Tongue (tissue), 1 donor: ENCODE measurements at regions not wholly inside any gene's neighbourhood (a gene's known extent, or its start where the extent isn't known, plus 50 kb on each side); places are given as distances from the start of the nearest gene placed in this dataset.
A peak's percentile ranks its signal among the peaks of the same experiment; 100 is the strongest.

Experiments
- DNase-seq: peaks from one replicate; pipeline ENCODE4 v3.0.0-alpha.2; 2015

DNA sequence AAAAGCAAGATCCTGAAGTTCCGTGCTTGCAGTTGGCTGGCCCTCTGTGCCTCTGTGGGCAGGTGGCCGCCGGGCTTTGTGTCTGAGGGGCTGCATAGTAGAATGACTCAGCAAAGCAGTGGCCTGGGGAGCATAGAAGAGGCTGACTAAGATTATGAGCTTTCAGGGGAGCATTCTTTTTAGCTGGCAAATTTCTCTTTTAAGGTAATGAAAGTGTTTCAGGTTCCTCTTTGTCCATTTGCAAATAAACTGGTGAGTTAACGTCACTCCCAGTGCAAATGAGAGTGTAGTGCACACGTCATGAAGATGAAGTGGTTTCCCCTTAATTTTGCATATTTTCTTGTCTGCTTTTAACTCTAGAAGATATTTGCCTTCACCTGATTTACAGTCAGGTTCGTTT, 98.6 kb downstream of the BCL2L11 start:
- DNase-seq = no peak

DNA sequence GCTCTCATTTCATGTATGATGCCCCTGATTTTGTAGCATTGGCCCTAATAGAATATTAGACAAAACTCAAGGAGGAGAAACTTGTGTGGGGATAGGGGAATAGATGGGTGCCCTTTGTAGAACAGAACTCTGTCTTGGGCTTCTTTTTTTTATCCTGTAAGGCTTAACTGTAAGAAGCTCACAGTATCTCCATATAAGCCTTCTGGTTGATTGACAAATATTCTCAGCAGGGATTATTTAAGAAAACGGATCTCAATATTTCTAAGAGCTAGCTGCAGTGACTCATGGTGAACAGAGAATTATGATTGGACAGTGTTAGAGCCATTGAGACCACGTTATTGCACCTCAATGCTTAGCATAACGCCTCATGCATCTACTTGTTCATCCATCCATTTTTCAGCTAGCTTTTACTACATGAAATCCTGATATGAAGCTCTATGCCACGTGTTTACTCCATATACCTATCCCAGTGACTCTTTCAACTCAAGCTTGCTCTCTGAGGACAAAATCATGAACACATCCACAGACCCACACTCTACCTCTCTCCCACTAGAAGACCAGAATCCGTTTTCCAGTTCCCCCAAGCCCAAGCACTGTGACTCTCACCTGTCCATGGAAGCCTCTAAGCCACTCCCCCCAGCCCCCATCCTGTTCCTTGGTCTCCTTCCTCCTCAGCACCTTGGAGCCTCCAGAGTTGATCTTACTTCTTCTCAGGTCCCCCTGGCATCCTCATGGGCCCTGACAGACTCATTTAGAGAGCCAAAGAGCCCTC, 99.2 kb downstream of the BCL2L11 start:
- DNase-seq = no peak

DNA sequence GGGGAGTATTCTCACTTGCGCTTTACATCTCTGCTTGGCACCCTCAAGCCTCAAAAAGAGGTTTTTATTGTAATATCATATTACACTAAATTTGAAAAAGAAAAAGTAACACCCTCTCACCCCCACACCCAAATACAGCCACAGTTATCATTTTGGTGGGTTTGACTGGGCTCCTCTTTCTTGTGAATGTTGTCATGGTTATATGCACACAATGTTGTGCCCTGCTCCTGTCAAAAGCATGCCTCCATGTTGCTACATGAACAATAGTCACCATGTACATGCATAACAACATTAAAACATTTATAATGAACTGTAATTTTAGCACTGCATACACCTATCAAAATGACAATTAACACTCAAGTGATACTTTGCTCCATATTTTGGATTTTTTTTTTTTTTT, 100.2 kb downstream of the BCL2L11 start:
- no peak for DNase-seq

DNA sequence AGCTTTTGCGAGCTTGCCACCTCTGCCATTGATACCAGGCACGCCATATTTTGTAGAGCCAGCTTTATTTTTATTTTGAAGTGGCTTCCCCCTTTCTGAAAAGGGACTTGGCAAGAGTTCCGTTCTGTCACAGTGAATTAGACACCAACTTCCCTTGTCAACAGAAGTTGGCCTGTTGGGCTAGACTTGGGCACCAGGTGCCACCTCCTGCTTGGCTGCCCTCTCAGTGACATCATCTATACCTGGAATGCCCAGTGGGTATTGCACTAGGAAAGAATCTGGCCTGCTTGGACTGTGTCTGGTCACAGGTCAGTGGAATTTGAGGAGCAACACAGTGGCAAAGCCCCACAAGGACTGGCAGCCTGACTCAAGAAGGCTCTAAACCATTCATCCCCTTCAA, 101.0 kb downstream of the BCL2L11 start:
- DNase-seq = no peak

DNA sequence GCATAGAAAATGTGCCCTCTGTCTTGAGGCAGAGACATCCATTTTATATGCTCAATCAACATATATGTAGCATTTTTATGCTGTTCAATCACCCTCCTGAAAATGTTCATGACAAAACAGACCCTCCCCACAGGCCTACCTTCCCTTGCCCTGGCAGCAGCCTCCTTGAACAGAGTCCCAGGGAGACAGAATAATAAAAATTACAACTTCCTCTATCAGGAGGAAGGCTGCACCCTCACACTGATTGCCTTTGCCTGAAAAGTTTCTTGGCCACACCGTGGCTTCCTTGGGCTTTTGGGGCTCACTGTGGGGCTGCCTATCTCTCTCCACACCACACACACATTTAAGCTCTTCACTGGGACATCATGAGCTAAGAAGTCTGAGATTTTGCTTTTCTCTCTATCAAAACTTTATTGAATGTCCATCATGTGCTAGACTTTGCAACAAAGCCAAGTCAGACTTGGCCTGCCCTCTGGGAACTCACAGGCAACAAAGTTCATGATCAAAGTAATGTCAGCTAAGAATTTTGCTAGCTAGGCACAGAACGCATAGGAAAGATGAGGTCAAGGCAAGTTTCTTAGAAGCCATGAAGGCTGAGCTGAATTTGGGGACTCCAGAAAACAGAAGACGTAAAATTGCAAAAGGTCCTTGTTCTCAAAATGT, 101.6 kb downstream of the BCL2L11 start:
- DNase-seq = no peak

DNA sequence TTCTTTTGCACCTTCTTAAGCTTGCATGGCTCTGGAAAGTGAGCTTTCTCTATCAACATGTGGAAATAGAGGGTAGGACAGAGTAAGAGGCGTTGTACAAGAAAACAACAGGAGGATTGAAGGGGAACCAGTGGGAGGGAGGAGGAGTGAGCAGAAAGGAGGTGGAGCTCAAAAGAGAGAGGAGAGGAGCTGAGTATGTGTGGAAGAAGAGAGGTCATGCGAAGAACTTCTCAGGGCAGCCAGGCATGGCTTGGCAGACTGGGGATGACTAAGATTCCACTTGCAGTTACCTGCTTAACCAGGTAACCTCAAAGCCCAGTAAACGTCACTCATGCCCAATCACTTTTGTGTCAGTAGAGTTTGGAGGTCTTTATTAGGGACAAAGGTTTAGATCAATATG, 105.1 kb downstream of the BCL2L11 start:
- DNase-seq = no peak

DNA sequence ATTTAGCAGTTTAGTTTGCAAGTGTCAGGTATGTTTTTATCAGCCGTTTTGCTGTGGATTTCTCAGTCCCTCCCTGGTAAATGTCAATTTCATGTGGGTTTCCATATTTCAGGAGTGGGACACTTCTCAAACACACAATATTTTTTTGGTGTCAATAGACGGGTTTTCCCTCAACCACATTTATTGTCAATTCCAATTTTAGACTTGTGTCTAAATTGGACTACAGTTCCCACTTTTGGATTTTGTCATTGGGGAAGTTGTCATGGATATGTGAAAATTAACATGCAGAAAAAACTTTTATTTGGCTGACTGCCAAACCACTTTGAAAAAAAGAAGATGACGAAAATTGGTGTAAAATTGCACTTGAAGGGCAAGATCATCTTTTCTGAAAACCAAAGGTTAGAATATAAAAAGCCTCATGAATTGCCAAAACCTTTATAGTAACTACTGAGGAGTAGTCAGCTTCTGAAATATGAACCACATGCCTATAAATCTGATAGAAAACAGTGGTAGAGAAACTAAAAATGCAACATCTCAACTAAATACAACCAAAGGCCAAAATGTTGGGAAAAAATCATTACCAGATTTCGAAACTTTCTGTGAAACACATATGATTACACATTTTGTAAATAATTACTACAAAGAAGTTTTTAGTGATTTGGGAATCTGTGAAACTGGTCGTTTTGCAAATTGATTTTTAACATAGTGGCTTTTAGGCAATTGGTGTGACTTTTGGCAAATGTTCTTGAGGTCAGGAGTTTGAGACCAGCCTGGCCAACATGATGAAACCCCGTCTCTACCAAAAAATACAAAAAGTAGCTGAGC, 106.4 kb downstream of the BCL2L11 start:
- peak; percentile 48 for DNase-seq

DNA sequence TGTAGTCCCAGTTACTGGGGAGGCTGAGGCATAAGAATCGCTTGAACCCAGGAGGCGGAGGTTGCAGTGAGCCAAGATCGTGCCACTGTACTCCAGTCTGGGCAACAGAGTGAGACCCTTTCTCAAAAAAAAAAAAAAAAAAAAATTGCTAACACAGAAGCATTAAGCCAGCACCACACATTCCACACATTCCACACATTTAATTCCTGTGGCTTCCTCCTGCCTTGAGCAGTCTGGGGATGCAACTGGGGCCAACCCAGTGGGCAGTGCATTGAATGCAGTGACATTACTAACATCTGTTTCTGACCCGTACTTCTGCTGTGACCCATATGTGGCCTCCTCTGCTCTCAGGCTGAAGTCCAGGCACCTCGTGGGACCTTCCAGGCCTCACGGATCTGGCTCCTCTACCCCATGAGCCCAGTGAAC, 107.0 kb downstream of the BCL2L11 start:
- no peak for DNase-seq

DNA sequence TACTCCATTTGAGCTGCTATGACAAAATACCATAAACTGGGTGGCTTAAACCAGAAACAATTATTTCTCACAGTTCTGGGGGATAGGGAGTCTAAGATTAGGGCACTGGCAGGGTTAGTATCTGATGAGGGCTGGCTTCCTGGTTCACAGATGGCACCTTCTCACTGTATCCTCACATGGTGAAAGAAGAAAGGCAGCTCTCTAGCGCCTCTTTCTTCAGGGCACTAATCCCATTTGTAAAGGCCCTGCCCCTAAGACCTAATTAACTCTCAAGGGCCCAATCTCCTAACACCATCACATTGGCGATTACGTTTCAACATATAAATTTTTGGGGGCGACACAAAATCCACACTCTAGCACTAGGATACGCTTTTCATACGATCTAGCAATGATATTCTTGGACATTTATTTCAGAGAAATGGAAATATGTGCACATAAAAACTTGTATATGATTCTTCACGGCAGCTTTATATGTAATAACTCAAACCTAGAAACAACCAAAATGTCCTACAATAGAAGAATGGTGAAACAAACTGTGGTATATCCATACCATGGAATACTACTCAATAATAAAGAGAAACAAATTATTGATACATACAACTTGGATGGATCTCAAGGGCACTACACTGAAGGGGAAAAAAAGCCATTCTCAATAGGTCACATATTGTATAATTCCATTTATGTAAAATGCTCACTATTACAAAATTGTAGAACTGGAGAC, 111.0 kb downstream of the BCL2L11 start:
- no peak for DNase-seq

DNA sequence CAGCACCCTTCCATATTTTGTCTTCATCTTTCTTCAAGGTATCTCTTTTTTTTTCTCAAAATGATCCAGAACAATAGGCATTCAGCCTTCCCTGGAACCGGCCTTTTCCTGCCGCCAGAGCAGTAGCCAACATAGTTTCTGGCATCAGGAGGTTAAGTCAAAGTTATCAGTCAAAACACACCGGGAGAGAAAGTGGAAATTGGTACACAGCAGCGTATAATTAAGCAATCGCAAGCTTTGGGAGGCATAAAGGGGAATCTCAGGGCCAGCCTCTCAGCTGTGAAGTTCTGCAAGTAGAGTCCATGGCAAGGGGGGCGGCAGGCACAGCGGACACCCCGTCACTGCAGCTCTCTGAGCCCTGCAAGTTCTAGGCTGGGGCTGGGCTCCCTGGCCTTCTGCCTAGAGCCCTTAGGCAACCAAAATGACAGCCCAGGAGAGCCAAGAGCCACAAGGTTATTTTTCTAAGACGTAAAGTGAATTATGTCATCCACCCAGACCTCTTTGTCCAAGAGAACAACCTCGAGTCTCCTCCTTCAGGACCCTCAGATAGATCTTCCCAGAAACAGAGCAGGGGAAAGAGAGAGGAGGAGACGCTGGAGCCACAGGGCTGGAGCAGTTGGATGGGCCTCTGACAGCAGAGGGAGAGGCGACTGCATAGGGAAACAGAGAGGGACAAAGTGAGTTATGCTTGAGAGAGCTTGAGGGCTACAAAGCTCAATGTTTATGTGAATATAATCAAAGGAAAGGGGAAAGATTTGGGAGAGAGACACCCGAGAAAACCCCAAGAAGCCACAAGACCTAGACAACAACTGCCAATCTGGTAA, 114.7 kb downstream of the BCL2L11 start:
- no peak for DNase-seq

DNA sequence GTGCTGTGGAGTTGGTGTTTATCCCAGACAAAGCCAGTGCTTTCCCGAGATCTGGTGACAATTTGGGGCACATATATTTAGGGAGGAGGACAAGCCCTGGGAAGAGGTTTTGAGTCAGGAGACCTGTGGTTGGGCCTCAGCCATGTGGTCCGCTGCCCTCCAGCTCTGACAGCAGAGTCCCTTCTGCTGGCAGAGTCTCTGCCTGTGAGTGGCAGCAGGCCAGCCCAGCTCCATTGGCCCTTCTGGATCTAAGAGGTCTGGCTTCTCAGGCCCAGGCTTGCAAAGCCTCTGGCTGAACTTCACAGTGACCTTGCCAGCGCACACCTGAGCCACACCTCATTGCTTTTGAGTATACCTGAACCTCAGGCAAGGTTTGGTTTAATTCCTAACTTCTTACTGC, 115.3 kb downstream of the BCL2L11 start:
- DNase-seq = peak; percentile 21

DNA sequence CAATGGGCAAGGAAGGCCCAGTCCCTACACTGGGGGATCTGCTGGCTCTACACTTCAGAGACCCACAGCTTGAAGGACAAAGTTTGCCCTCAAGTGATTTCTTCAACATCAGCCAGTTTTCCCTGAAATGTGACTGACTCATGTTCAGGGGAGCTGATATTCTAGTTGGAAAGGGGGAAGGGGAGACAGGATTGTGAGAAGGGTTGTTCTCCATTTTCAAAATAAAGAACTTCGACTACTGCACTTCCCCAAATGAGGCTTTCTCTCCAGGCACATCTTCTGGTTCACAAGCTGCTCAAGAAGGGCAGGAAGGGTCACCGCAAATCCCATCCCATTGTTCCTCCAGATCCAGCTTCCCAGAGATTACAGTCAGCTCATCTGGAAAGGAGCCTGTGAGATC, 117.6 kb downstream of the BCL2L11 start:
- no peak for DNase-seq

DNA sequence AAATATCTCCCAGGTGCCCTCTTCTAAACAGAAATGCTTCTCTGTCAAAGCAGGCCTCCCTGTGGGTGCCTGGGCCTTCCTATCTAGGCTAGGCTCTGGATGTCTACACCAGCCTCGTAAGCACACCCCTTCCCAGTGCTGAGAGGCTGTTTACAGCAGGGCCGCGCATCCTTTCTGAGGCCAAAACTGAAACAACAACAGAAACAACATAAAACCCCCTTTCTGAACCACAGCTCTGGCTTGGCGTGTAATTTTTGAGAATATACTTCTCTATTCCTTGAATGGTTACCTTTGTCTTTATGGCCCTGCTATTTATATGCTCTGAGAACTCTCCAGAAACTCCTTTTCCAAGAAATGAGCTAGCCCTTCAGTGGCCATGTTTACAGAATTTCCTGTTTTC, 118.4 kb downstream of the BCL2L11 start:
- no peak for DNase-seq

DNA sequence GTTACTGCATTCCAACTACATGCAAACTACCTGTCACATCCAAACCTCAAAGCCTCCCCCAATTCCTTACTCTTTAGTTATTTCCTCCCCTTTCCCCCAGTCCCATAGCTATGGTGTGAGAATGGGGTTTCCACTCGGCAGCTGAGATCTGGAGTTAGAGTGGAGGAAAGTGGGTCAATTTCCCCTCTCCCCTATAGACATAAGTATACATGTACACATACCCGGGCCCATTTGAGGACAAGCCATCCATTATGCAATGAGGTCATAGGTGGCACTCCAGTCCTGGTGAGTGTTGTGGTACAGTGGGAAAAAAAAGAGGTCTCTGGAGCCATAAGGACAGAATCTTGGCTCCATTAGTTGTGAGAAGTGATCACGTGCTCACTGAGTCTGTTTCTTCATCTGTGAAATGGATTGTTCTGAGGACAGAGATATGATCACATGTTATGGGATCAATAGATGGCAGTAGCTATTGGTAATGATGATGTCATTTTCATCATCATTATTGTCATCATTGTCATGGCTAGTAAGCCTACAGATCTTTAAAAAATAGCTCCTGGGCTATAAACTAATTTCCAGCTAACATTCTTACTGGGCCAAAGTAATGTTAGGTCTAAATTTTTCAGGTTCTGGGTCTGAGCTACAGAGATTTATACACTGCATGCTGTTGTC, 119.0 kb downstream of the BCL2L11 start:
- DNase-seq = no peak

DNA sequence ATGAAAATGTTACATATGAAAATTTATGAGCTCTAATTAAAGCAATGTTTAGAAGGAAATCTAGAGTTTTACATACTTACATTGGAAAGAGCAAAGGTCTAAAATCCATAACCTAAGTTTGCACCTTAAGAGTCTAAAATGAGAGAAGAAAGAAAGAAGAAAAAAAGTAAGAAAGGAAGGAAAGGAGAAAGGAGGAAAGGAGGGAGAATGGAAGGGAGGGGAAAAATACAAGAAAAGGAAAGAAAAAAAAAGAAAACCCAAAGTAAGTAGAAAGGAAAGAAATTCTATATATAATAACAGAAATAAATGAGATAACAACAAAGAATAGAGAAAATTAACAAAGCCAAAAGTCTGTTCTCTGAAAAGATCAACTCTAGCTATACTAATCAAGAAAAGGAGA, 122.6 kb downstream of the BCL2L11 start:
- DNase-seq = no peak

DNA sequence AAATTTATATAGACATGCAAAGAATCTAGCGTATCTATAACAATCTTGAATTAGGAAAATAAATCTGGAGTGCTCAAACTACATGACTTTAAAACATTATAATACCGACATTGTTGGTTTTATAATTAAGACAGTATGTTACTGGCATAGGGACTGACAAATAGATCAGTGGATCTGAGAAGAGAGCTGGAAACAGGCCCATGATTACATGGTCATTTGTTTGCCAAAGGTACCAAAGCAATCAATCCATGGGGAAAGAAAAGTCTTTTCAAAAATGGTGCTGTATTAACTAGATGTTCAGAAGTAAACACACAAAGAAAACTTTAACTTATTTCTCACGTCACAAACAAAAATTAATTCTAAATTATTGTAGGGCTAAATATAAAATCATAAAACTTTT, 124.2 kb downstream of the BCL2L11 start:
- DNase-seq = no peak

DNA sequence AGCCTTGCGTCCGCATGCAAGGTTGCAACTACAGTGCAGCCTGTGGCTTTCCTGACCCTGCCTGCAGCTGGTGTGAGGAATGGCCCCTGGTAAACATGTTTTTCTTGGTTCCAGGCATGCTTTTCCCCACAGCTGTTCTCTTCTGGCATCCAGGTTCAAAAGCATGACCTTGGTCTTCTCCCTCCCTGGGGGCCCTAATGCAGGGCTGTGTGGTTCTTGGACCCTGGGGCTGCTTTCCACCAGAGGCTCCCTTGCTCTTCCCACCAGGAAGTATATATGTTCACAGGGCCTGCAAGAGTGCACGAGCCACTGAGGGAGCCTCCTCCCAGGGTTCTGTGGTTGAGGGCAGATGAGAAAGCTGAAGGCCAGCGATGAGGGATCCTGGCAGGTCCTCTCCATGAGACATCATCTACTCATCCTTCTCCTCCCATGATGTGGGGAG, 125.9 kb downstream of the BCL2L11 start:
- no peak for DNase-seq

DNA sequence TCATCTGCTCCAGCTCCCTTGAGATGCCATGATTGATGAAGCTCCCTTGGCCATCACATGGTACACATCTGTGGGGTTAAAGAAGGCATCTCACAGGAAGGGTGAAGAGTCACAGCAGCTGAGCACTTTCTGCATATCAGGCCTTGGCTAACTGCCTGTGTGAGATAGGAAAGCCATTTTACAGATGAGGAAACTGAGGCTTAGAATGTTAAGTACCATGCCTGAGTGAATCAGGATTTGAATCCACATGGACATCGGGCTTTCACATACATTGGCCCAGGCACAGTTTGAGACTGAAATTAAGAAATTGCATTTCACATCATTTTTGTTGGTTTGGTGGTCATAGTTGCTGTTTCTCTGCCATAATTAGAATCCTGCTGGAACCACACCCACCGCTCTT, 126.8 kb downstream of the BCL2L11 start:
- no peak for DNase-seq

DNA sequence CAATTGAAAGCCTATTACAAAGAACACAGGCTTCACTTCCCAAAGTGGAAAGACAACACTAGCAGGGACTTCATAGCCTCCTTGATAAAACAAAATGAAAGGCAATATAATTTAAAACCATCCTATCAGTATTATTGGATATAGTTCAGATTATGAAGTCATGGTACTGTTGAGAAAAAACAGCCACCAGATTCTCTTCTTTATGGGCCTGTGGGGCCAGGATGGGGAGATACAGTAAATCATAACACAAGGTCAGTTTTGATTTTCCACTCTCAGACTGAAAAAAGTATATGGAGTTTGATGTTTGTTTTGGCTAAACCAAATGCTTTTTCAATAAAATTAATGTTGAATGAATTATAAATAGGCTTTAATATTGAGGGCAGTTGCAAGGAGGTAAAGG, 129.1 kb downstream of the BCL2L11 start:
- no peak for DNase-seq

DNA sequence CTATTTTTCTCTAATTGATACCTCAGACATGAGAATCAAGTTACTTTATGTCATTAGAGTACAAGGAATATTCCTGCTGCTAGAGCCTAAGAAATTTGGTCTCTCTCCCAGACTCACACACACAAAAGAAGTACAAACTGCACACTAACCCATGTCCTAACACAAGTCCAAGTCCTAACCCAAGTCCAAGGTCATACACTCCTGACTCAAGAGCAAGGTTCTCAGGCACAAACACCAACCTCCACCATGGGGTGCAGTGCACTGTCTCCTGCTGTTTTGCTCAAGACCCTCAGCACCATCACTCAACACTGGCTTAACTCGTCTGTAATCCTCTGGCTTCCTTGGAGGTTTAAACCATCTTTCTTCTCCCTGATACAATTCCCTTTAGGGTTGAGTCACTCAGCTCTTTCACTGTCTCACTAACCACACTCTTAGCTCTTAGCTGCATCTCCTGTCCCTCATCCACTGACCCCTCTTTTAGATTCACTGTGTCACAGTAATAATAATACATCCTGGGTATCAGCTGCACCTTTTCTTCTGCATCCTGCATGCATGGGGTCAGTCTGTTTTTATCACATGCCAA, 129.8 kb downstream of the BCL2L11 start:
- no peak for DNase-seq

DNA sequence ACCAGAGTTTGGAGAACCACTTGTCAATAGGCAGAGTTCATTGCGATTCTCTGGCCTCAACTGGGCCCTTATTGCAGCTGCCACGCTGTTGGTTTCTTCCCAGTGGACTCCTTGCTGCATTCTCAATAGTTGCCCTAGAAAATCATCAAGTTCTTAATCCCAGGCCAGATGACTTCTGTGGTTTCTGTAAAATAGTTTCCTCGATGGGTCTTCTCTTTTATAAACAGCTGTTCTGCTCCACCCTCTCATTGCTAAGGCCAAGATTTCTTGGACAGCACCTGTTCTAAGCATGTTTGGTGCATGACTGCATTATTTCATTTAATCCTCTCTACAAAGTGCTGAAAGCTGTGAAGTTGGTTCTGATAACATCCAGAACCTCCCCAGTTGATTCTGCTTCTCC, 131.0 kb downstream of the BCL2L11 start:
- peak; percentile 38 for DNase-seq
